HFFc6 (cell line): ENCODE measurements at regions not wholly inside any gene's neighbourhood (a gene's known extent, or its start where the extent isn't known, plus 50 kb on each side); places are given as distances from the start of the nearest gene placed in this dataset.

Source experiments
- DNase-seq: peaks from one replicate; pipeline ENCODE4 v3.0.0-alpha.2; 2018
- H3K27ac Mint-ChIP-seq: 2 replicates; pipeline ENCODE4 v1.8.0; 2020; ENCODE audit warnings: mild to moderate bottlenecking, mixed read lengths
- H3K27me3 Mint-ChIP-seq: 2 replicates; pipeline ENCODE4 v1.8.0; 2021; ENCODE audit warnings: mild to moderate bottlenecking, moderate library complexity, mixed read lengths; ENCODE audit not compliant: insufficient read depth
- H3K36me3 Mint-ChIP-seq: 2 replicates; pipeline ENCODE4 v1.8.0; 2021; ENCODE audit warnings: low read depth, mixed read lengths
- H3K4me1 Mint-ChIP-seq: 2 replicates; pipeline ENCODE4 v1.8.0; 2020; ENCODE audit warnings: low read depth, mixed read lengths
- H3K4me3 Mint-ChIP-seq: 2 replicates; pipeline ENCODE4 v1.8.0; 2020; ENCODE audit warnings: mild to moderate bottlenecking, moderate library complexity, mixed read lengths
- H3K9me3 Mint-ChIP-seq: 2 replicates; pipeline ENCODE4 v1.8.0; 2020; ENCODE audit warnings: mild to moderate bottlenecking, mixed read lengths
- CTCF ChIP-seq: fragments of 200-600 bp; sonication (generic); IDR thresholded peaks from 2 replicates; pipeline ENCODE4 v1.5.0; 2021; ENCODE audit warnings: antibody characterized with exemption, mild to moderate bottlenecking

GRCh38 chr1:94684690-94685250 lies 135.4 kb upstream of the SLC44A3 start:
- H3K27ac Mint-ChIP-seq = no peak overlapping the region
- no peaks in the 10 kb centered on the region for H3K36me3 Mint-ChIP-seq
- H3K4me1 Mint-ChIP-seq = peaks cover 44% of the 10 kb centered on the region
- H3K27me3 Mint-ChIP-seq = no peaks in the 10 kb centered on the region; the same call in none of the 2 replicates
- DNase-seq = no peak
- TF ChIP-seq CTCF = no peak
- H3K4me3 Mint-ChIP-seq = no peak overlapping the region
- no peaks in the 10 kb centered on the region for H3K9me3 Mint-ChIP-seq

- Mint-ChIP-seq H3K36me3 (peaks cover 7% of the 10 kb centered on the region; the same call in 1 of the 2 replicates), H3K9me3 (no peaks in the 10 kb centered on the region), H3K27ac (no peak overlapping the region), H3K4me1 (peaks cover 35% of the 10 kb centered on the region), H3K27me3 (no peaks in the 10 kb centered on the region; the same call in none of the 2 replicates), H3K4me3 (no peak overlapping the region)
- no peak for TF ChIP-seq CTCF
- no peak for DNase-seq
Observed at GRCh38 chr1:94683886-94684285, 136.3 kb upstream of the SLC44A3 start.

- Mint-ChIP-seq H3K27me3 (no peaks in the 10 kb centered on the region; the same call in none of the 2 replicates), H3K36me3 (peaks cover 8% of the 10 kb centered on the region; the same call in 1 of the 2 replicates), H3K27ac (no peak overlapping the region), H3K4me1 (peaks cover 33% of the 10 kb centered on the region), H3K9me3 (no peaks in the 10 kb centered on the region), H3K4me3 (no peak overlapping the region)
- DNase-seq = no peak
- TF ChIP-seq CTCF = no peak
Observed at GRCh38 chr1:94680039-94680377, 138.4 kb upstream of the F3 start.

- TF ChIP-seq CTCF = no peak
Observed at GRCh38 chr1:94679332-94680038, 137.9 kb upstream of the F3 start.

GRCh38 chr1:94678202-94678848 lies 136.8 kb upstream of the F3 start:
- Mint-ChIP-seq H3K9me3 (no peaks in the 10 kb centered on the region), H3K4me3 (no peak overlapping the region), H3K4me1 (peaks cover 41% of the 10 kb centered on the region), H3K27me3 (no peaks in the 10 kb centered on the region; the same call in 1 of the 2 replicates), H3K27ac (no peak overlapping the region), H3K36me3 (peaks cover 8% of the 10 kb centered on the region; the same call in 1 of the 2 replicates)
- TF ChIP-seq CTCF = no peak
- DNase-seq = no peak

More at GRCh38 chr1:94679332-94680038, 137.9 kb upstream of the F3 start:
- Mint-ChIP-seq H3K27ac (no peak overlapping the region), H3K4me3 (no peak overlapping the region), H3K9me3 (no peaks in the 10 kb centered on the region), H3K36me3 (peaks cover 8% of the 10 kb centered on the region; the same call in 1 of the 2 replicates), H3K27me3 (no peaks in the 10 kb centered on the region; the same call in none of the 2 replicates), H3K4me1 (peaks cover 38% of the 10 kb centered on the region)
- no peak for DNase-seq
